ENCODE measurements at regions not wholly inside any gene's neighbourhood (a gene's known extent, or its start where the extent isn't known, plus 50 kb on each side); places are given as distances from the start of the nearest gene placed in this dataset.

GRCh38 chr6:140082867-140083297 lies 708.4 kb upstream of the CITED2 start:
- H3K4me1 ChIP-seq = no peaks in the 10 kb centered on the region
- no peaks in the 10 kb centered on the region for H3K9me3 ChIP-seq
- no peaks in the 10 kb centered on the region for H3K36me3 Mint-ChIP-seq (ENCODE audit: insufficient read depth, unreplicated experiment)
- H3K36me3 ChIP-seq (ENCODE audit: control insufficient read depth, insufficient read depth, low read length) = no peaks in the 10 kb centered on the region
- H3K9me3 Mint-ChIP-seq (ENCODE audit: unreplicated experiment) = no peaks in the 10 kb centered on the region
- no peak overlapping the region for H3K27ac Mint-ChIP-seq (ENCODE audit: unreplicated experiment)
- POLR2A ChIA-PET = no interaction called here
- no TSS peak for BruUV-seq (replicated peaks)
- no peaks in the 10 kb centered on the region for H3K27me3 ChIP-seq (replicated peaks; ENCODE audit: control insufficient read depth, insufficient read depth, low read length)
- H3K4me3 Mint-ChIP-seq (ENCODE audit: unreplicated experiment) = no peak overlapping the region
- no peaks in the 10 kb centered on the region for H3K4me1 Mint-ChIP-seq (ENCODE audit: low read depth, unreplicated experiment)
- H3K4me3 ChIP-seq (ENCODE audit: low read depth, low read length) = no peak overlapping the region
- no peak for TF ChIP-seq CTCF (IDR thresholded peaks at IDR 0.05; ENCODE audit: insufficient read depth in 1 of 2, low read depth in 1 of 2, low read length in 1 of 2, severe bottlenecking in 1 of 2, unreplicated experiment in 1 of 2)
- CTCF ChIA-PET = no interaction called here
- intact Hi-C loops (cut with micrococcal nuclease; ENCODE audit: unreplicated experiment) = no loop called here
- H3K27me3 Mint-ChIP-seq (ENCODE audit: insufficient read depth, unreplicated experiment) = peaks cover 3% of the 10 kb centered on the region
- DNase-seq = no peak

GRCh38 chr6:140079328-140079727 lies 704.9 kb upstream of the CITED2 start:
- CTCF ChIA-PET = no interaction called here
- POLR2A ChIA-PET = no interaction called here
- TF ChIP-seq CTCF (IDR thresholded peaks at IDR 0.05; ENCODE audit: insufficient read depth in 1 of 2, low read depth in 1 of 2, low read length in 1 of 2, severe bottlenecking in 1 of 2, unreplicated experiment in 1 of 2) = no peak
- H3K27me3 ChIP-seq (replicated peaks; ENCODE audit: control insufficient read depth, insufficient read depth, low read length) = no peaks in the 10 kb centered on the region
- H3K36me3 ChIP-seq (ENCODE audit: control insufficient read depth, insufficient read depth, low read length) = no peaks in the 10 kb centered on the region
- Mint-ChIP-seq H3K36me3 (ENCODE audit: insufficient read depth, unreplicated experiment) (no peaks in the 10 kb centered on the region), H3K9me3 (ENCODE audit: unreplicated experiment) (no peaks in the 10 kb centered on the region), H3K27me3 (ENCODE audit: insufficient read depth, unreplicated experiment) (peaks cover 6% of the 10 kb centered on the region), H3K4me3 (ENCODE audit: unreplicated experiment) (no peak overlapping the region), H3K4me1 (ENCODE audit: low read depth, unreplicated experiment) (no peaks in the 10 kb centered on the region), H3K27ac (ENCODE audit: unreplicated experiment) (no peak overlapping the region)
- intact Hi-C loops (cut with micrococcal nuclease; ENCODE audit: unreplicated experiment) = no loop called here
- no peaks in the 10 kb centered on the region for H3K4me1 ChIP-seq
- H3K4me3 ChIP-seq (ENCODE audit: low read depth, low read length) = no peak overlapping the region
- BruUV-seq (replicated peaks) = no TSS peak
- DNase-seq = no peak
- H3K9me3 ChIP-seq = no peaks in the 10 kb centered on the region

- BruUV-seq (replicated peaks) = no TSS peak
- Histone ChIP-seq H3K36me3 (ENCODE audit: control insufficient read depth, insufficient read depth, low read length) (no peaks in the 10 kb centered on the region), H3K9me3 (no peaks in the 10 kb centered on the region), H3K4me3 (ENCODE audit: low read depth, low read length) (no peak overlapping the region), H3K4me1 (no peaks in the 10 kb centered on the region), H3K27me3 (replicated peaks; ENCODE audit: control insufficient read depth, insufficient read depth, low read length) (no peaks in the 10 kb centered on the region)
- Mint-ChIP-seq H3K4me1 (ENCODE audit: low read depth, unreplicated experiment) (no peaks in the 10 kb centered on the region), H3K36me3 (ENCODE audit: insufficient read depth, unreplicated experiment) (no peaks in the 10 kb centered on the region), H3K27ac (ENCODE audit: unreplicated experiment) (no peak overlapping the region), H3K27me3 (ENCODE audit: insufficient read depth, unreplicated experiment) (peaks cover 6% of the 10 kb centered on the region), H3K9me3 (ENCODE audit: unreplicated experiment) (no peaks in the 10 kb centered on the region), H3K4me3 (ENCODE audit: unreplicated experiment) (no peak overlapping the region)
- DNase-seq = no peak
- TF ChIP-seq CTCF (IDR thresholded peaks at IDR 0.05; ENCODE audit: insufficient read depth in 1 of 2, low read depth in 1 of 2, low read length in 1 of 2, severe bottlenecking in 1 of 2, unreplicated experiment in 1 of 2) = no peak
- intact Hi-C loops (cut with micrococcal nuclease; ENCODE audit: unreplicated experiment) = no loop called here
- POLR2A ChIA-PET = no interaction called here
- CTCF ChIA-PET = no interaction called here
Observed at GRCh38 chr6:140078561-140079125, 704.2 kb upstream of the CITED2 start.
